GM12878 (cell line): ENCODE measurements at regions not wholly inside any gene's neighbourhood (a gene's known extent, or its start where the extent isn't known, plus 50 kb on each side); places are given as distances from the start of the nearest gene placed in this dataset.

ENCODE experiments used
- ATAC-seq: fragments of 200-7000 bp; cut with Tn5 transposase; 3 replicates; pipeline ENCODE4 v1.9.1; 2020; ENCODE audit warnings: mild to moderate bottlenecking, moderate library complexity
- BruUV-seq: library from RNA; stranded (reverse); fragments of 400-500 nt; replicated peaks from 2 replicates; lab custom pipeline; 2021; lab: Mats Ljungman, UMichigan
- CTCF ChIA-PET: fragments of 300-600 bp; sonication (Branson Sonifier 250); formaldehyde crosslinking; extraction: SDS; loops from one replicate; lab custom pipeline; 2021; ENCODE audit warnings: inconsistent platforms; lab: Yijun Ruan, JAX
- POLR2A ChIA-PET: fragments of 350-600 bp; formaldehyde crosslinking; extraction: SDS; loops from one replicate; lab custom pipeline; 2021; ENCODE audit warnings: inconsistent platforms; lab: Charles Lee
- RAD21 ChIA-PET: fragments of 300-600 bp; sonication (Branson Sonifier 250); formaldehyde crosslinking; loops from one replicate; lab custom pipeline; 2023; ENCODE audit warnings: antibody characterized with exemption; ENCODE audit not compliant: unreplicated experiment; lab: Charles Lee
- SMC1A ChIA-PET: fragments of 300-600 bp; sonication (Branson Sonifier 250); formaldehyde crosslinking; loops from one replicate; lab custom pipeline; 2023; ENCODE audit not compliant: unreplicated experiment, uncharacterized antibody; lab: Charles Lee
- DNase-seq: peaks from one replicate; pipeline ENCODE4 v3.0.0-alpha.2; 2011; ENCODE audit warnings: low read depth, low spot score
- FAIRE-seq: peaks from 3 replicates; lab custom pipeline; 2011; peaks lifted over from hg19 to GRCh38; lab: Jason Lieb, UNC
- H2AFZ ChIP-seq: 2 replicates; pipeline ENCODE4 v1.6.0; 2011; ENCODE audit warnings: low read depth, low read length, control low read depth; ENCODE audit not compliant: control insufficient read depth
- H3K27ac ChIP-seq: 2 replicates; pipeline ENCODE4 v1.5.1; 2011; ENCODE audit warnings: control low read depth; ENCODE audit not compliant: control insufficient read depth, insufficient read depth
- H3K27me3 ChIP-seq, 2 experiments: replicated peaks in 1 of 2; 2 replicates each; pipeline versions ENCODE4 v1.6.0 to v1.6.1; 2011; ENCODE audit warnings: low read length in 1 of 2; ENCODE audit not compliant: control insufficient read depth in 2 of 2, insufficient read depth in 2 of 2
- H3K36me3 ChIP-seq, 2 experiments: 2 replicates each; pipeline ENCODE4 v1.5.1; 2011; ENCODE audit warnings: low read length in 1 of 2; ENCODE audit not compliant: control insufficient read depth in 2 of 2, insufficient read depth in 2 of 2
- H3K4me1 ChIP-seq: 2 replicates; pipeline ENCODE4 v1.6.1; 2011; ENCODE audit warnings: mild to moderate bottlenecking, low read length, moderate library complexity, mixed read lengths; ENCODE audit not compliant: control insufficient read depth, insufficient read depth
- H3K4me2 ChIP-seq: 2 replicates; pipeline ENCODE4 v1.6.0; 2011; ENCODE audit warnings: control low read depth; ENCODE audit not compliant: control insufficient read depth, insufficient read depth
- H3K4me3 ChIP-seq: fragments of 200-600 bp; sonication (generic); 2 replicates; pipeline ENCODE4 v1.5.1; 2016
- H3K79me2 ChIP-seq: 2 replicates; pipeline ENCODE4 v1.6.0; 2011; ENCODE audit warnings: low read length; ENCODE audit not compliant: control insufficient read depth, insufficient read depth
- H3K9ac ChIP-seq: 2 replicates; pipeline ENCODE4 v1.8.0; 2011; ENCODE audit warnings: low read length, control low read depth, mixed read lengths; ENCODE audit not compliant: control insufficient read depth, insufficient read depth
- H3K9me3 ChIP-seq: replicated peaks from 3 replicates; pipeline ENCODE4 v1.5.1; 2011; ENCODE audit warnings: mild to moderate bottlenecking, low read length; ENCODE audit not compliant: control insufficient read depth, insufficient read depth
- H4K20me1 ChIP-seq: 2 replicates; pipeline ENCODE4 v1.6.0; 2011; ENCODE audit not compliant: control insufficient read depth, insufficient read depth
- BHLHE40 ChIP-seq, 2 experiments: fragments of 450-650 bp in 1 of 2; IDR thresholded peaks; 2 replicates each; pipeline ENCODE4 v1.6.1; 2011 to 2017; ENCODE audit warnings: low read depth in 2 of 2, borderline replicate concordance in 1 of 2, improper control_type of control experiment in 1 of 2, low read length in 1 of 2, mild to moderate bottlenecking in 1 of 2
- CBX3 ChIP-seq: fragments of 200-600 bp; sonication (generic); IDR thresholded peaks from 2 replicates; pipeline ENCODE4 v1.6.1; 2016; ENCODE audit warnings: low read depth, borderline replicate concordance
- CHD2 ChIP-seq: IDR thresholded peaks from 2 replicates; pipeline ENCODE4 v1.6.1; 2011; ENCODE audit warnings: low read depth, low read length, improper control_type of control experiment, borderline replicate concordance
- ELK1 ChIP-seq: IDR thresholded peaks from 2 replicates; pipeline ENCODE4 v1.6.1; 2012; ENCODE audit warnings: low read depth, low read length, improper control_type of control experiment
- ETV6 ChIP-seq, 2 experiments: fragments of 450-650 bp in 1 of 2; IDR thresholded peaks in 1 of 2; conservative IDR thresholded peaks in 1 of 2; 2 replicates each; pipeline ENCODE4 v1.6.1; 2014; ENCODE audit warnings: antibody characterized with exemption in 1 of 2, borderline replicate concordance in 1 of 2, low read depth in 1 of 2, mild to moderate bottlenecking in 1 of 2, moderate library complexity in 1 of 2
- GABPA ChIP-seq: IDR thresholded peaks from 2 replicates; pipeline ENCODE4 v1.6.1; 2014; ENCODE audit warnings: antibody characterized with exemption, low read depth, mild to moderate bottlenecking, inconsistent platforms
- GATAD2B ChIP-seq: fragments of 450-650 bp; conservative IDR thresholded peaks from 2 replicates; pipeline ENCODE4 v1.6.1; 2017; ENCODE audit warnings: low read depth, mild to moderate bottlenecking, moderate library complexity
- HDAC6 ChIP-seq: fragments of 200-600 bp; sonication (generic); IDR thresholded peaks from one replicate; pipeline ENCODE4 v1.8.0; 2017; ENCODE audit warnings: antibody characterized with exemption; ENCODE audit not compliant: unreplicated experiment
- JUNB ChIP-seq: IDR thresholded peaks from 2 replicates; pipeline ENCODE4 v1.6.1; 2016; ENCODE audit warnings: antibody characterized with exemption, mild to moderate bottlenecking
- MEF2B ChIP-seq: fragments of 450-650 bp; IDR thresholded peaks from 2 replicates; pipeline ENCODE4 v1.6.1; 2018; ENCODE audit warnings: mild to moderate bottlenecking, moderate library complexity; ENCODE audit not compliant: partially characterized antibody, poor library complexity, severe bottlenecking
- MTA2 ChIP-seq: fragments of 450-650 bp; IDR thresholded peaks from 2 replicates; pipeline ENCODE4 v1.6.1; 2016; ENCODE audit warnings: low read depth, mild to moderate bottlenecking, moderate library complexity
- NRF1 ChIP-seq: conservative IDR thresholded peaks from 2 replicates; pipeline ENCODE4 v1.6.1; 2011; ENCODE audit warnings: mild to moderate bottlenecking, low read depth, low read length, improper control_type of control experiment
- PAX5 ChIP-seq: IDR thresholded peaks from 2 replicates; pipeline ENCODE4 v1.6.1; 2011; ENCODE audit warnings: low read depth, low read length, borderline replicate concordance
- POLR2AphosphoS5 ChIP-seq: IDR thresholded peaks from 2 replicates; pipeline ENCODE4 v1.6.1; 2011; ENCODE audit warnings: mild to moderate bottlenecking, low read length, inconsistent platforms
- RELA ChIP-seq: fragments of 450-650 bp; IDR thresholded peaks from 2 replicates; pipeline ENCODE4 v1.8.0; 2014; ENCODE audit warnings: borderline replicate concordance; ENCODE audit not compliant: partially characterized antibody
- RELB ChIP-seq: fragments of 450-650 bp; IDR thresholded peaks from 2 replicates; pipeline ENCODE4 v1.6.1; 2017; ENCODE audit warnings: low read depth, mild to moderate bottlenecking, moderate library complexity
- RUNX3 ChIP-seq: IDR thresholded peaks from 2 replicates; pipeline ENCODE4 v1.6.1; 2012; ENCODE audit warnings: low read length, inconsistent platforms
- TAF1 ChIP-seq: IDR thresholded peaks from 2 replicates; pipeline ENCODE4 v1.6.1; 2011; ENCODE audit warnings: mild to moderate bottlenecking, low read depth, low read length, borderline replicate concordance
- TCF12 ChIP-seq: IDR thresholded peaks from 2 replicates; pipeline ENCODE4 v1.6.1; 2011; ENCODE audit warnings: low read depth, mild to moderate bottlenecking, low read length
- YY1 ChIP-seq: IDR thresholded peaks from 2 replicates; pipeline ENCODE4 v1.6.1; 2011; ENCODE audit warnings: low read depth, mild to moderate bottlenecking, low read length
- ZNF217 ChIP-seq: fragments of 450-650 bp; IDR thresholded peaks from 2 replicates; pipeline ENCODE4 v1.6.1; 2017; ENCODE audit warnings: antibody characterized with exemption, mild to moderate bottlenecking
- ZNF384 ChIP-seq: IDR thresholded peaks from 2 replicates; pipeline ENCODE4 v1.6.1; 2012; ENCODE audit warnings: low read depth, mild to moderate bottlenecking, low read length, improper control_type of control experiment, borderline replicate concordance
- WGBS: methylation state at CpG from one replicate; pipeline ENCODE4 v1.1.6; 2016; ENCODE audit warnings: low lambda C conversion rate; ENCODE audit not compliant: insufficient replicate concordance, insufficient coverage; ENCODE audit errors: missing lambda C conversion rate; 5-methylcytosine and 5-hydroxymethylcytosine counted together
- in situ Hi-C: fragments of 300-500 bp; cut with MboI; formaldehyde crosslinking; loops from 9 replicates; pipeline ENCODE4 v1.14.3; 2018; ENCODE audit warnings: mixed read lengths
- intact Hi-C: fragments of 100-400 bp; cut with micrococcal nuclease; formaldehyde crosslinking; loops from one replicate; pipeline ENCODE4 v1.14.2; 2022; ENCODE audit not compliant: unreplicated experiment

GRCh38 chr1:200473698-200474371 lies 64.0 kb upstream of the ZNF281 start:
- ChIA-PET CTCF (interaction anchor here (0.7 to 2.5 kb wide), 6 partner anchors 10 to 157 kb away, joined by 3 to 10 read pairs (median 3); no protein-coding TSS in a partner anchor), POLR2A (interaction anchor here (0.6 to 2.6 kb wide), 8 partner anchors 10 to 172 kb away, joined by 3 to 13 read pairs (median 4); partner anchors contain the start of gene ZNF281), SMC1A (interaction anchor here (0.6 to 5.4 kb wide), 11 partner anchors 10 to 320 kb away, joined by 3 to 59 read pairs (median 4); no protein-coding TSS in a partner anchor), RAD21 (interaction anchor here (0.6 to 2.5 kb wide), 5 partner anchors 10 to 65 kb away, joined by 3 to 19 read pairs (median 3); partner anchors contain the start of gene ZNF281)
- peak overlapping the region; percentile 78 for H3K27ac ChIP-seq
- peak overlapping the region; percentile 83 for H2AFZ ChIP-seq
- H3K79me2 ChIP-seq, result no peaks in the 10 kb centered on the region
- DNase-seq (peak; percentile 57), ATAC-seq (peak; percentile 69), FAIRE-seq (peak; percentile 77)
- no peaks in the 10 kb centered on the region for H4K20me1 ChIP-seq
- in situ Hi-C loops, result no loop called here
- intact Hi-C loops, result loop anchor here (2.0 kb wide), 1 partner anchor 57 kb away; no protein-coding TSS in a partner anchor
- H3K4me2 ChIP-seq, result peak overlapping the region; percentile 86
- BruUV-seq, result no TSS peak
- WGBS, result under 1% methylated on average over 12 of the region's 12 CpGs
- H3K9ac ChIP-seq, result peak overlapping the region; percentile 59
- H3K4me1 ChIP-seq, result peaks cover 36% of the 10 kb centered on the region
- no peaks in the 10 kb centered on the region for H3K27me3 ChIP-seq
- no peaks in the 10 kb centered on the region for H3K36me3 ChIP-seq
- no peaks in the 10 kb centered on the region for H3K9me3 ChIP-seq
- peak overlapping the region; percentile 43 for H3K4me3 ChIP-seq
- TF ChIP-seq RUNX3 (peak; percentile 41; the same call in 1 of the 2 replicates), TCF12 (0 out of 2 replicates have a peak, but pooled peaks have one; percentile 16), HDAC6 (no peak), ETV6 (conservative IDR thresholded peaks at IDR 0.05 in 1 of 2, IDR thresholded peaks at IDR 0.05 in 1 of 2; ENCODE audit: borderline replicate concordance in 1 of 2, low read depth in 1 of 2) (peak in 1 of 2 experiments; percentile 64; a peak in 1 of 4 replicates), ZNF384 (no peak), RELA (no peak), ELK1 (no peak), PAX5 (0 out of 2 replicates have a peak, but pooled peaks have one; percentile 11), GABPA (0 out of 2 replicates have a peak, but pooled peaks have one; percentile 20), BHLHE40 (IDR thresholded peaks at IDR 0.05; ENCODE audit: borderline replicate concordance in 1 of 2, low read depth in 2 of 2, low read length in 1 of 2) (no peak), ZNF217 (no peak), TAF1 (0 out of 2 replicates have a peak, but pooled peaks have one; percentile 17), MEF2B (no peak), YY1 (no peak), MTA2 (no peak; the same call in 1 of the 2 replicates), JUNB (peak; percentile 40; the same call in 1 of the 2 replicates), CBX3 (no peak), NRF1 (no peak), POLR2AphosphoS5 (peak; percentile 49; the same call in 1 of the 2 replicates), RELB (no peak), CHD2 (no peak), GATAD2B (peak; percentile 5; the same call in 1 of the 2 replicates)
